ENCODE measurements at regions not wholly inside any gene's neighbourhood (a gene's known extent, or its start where the extent isn't known, plus 50 kb on each side); places are given as distances from the start of the nearest gene placed in this dataset.

DNA sequence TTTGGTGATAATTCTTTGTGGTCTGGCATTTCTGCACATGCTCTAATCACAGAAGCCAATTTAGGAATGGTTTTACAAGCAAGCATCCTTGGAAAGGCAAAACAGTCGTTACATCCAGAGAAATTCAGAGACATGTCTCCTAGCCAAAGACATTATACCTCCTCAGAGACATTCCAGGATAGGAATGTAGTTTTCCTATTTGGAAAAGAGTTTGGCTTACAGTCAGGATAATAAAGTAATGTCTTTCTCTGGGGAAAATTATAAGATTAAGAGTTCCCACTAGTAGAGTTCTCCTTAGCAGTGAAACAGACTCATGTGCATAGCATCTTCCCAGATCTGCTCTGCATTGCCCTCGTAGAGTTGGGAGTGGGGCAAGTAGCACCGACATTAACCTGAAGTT lies 753.6 kb upstream of the TMEFF2 start:
- CTCF ChIA-PET = no interaction called here
- no peaks in the 10 kb centered on the region for H3K9me2 ChIP-seq (ENCODE audit: insufficient read depth)
- no TSS peak for BruUV-seq (replicated peaks)
- no peak for DNase-seq (ENCODE audit: low read depth, low spot score)
- RAD21 ChIA-PET (ENCODE audit: low non-redundant PET in 1 of 2, low total read pairs in 2 of 2, uncharacterized antibody in 2 of 2, unreplicated experiment in 2 of 2) = no interaction called here
- no peaks in the 10 kb centered on the region for H3K36me3 ChIP-seq (ENCODE audit: control insufficient read depth in 1 of 2, insufficient read depth in 2 of 2, low read length in 2 of 2)
- H3K79me2 ChIP-seq (ENCODE audit: insufficient read depth, low read length) = no peaks in the 10 kb centered on the region
- no peak overlapping the region for H3K27ac ChIP-seq (ENCODE audit: low read depth, low read length)
- no peaks in the 10 kb centered on the region for H3K4me1 ChIP-seq (ENCODE audit: control insufficient read depth in 1 of 2, insufficient read depth in 2 of 2, low read length in 2 of 2)
- H3K9ac ChIP-seq (ENCODE audit: low read length) = no peak overlapping the region
- H2AFZ ChIP-seq (ENCODE audit: low read depth, low read length, poor library complexity, severe bottlenecking) = no peak overlapping the region
- POLR2A ChIA-PET = no interaction called here
- intact Hi-C loops (cut with micrococcal nuclease) = no loop called here
- no peaks in the 10 kb centered on the region for H3K27me3 ChIP-seq (ENCODE audit: insufficient read depth, low read length)
- H3K4me3 ChIP-seq (replicated peaks in 1 of 2; ENCODE audit: low read depth in 1 of 2, low read length in 2 of 2) = no peak overlapping the region
- no peak for ATAC-seq
- H3K9me3 ChIP-seq (ENCODE audit: control insufficient read depth in 1 of 2, insufficient read depth in 1 of 2, low read depth in 1 of 2, low read length in 2 of 2) = no peaks in the 10 kb centered on the region
- no peak overlapping the region for H3K4me2 ChIP-seq (ENCODE audit: low read length)
- no peaks in the 10 kb centered on the region for H4K20me1 ChIP-seq (ENCODE audit: insufficient read depth)
- TF ChIP-seq, protein P1, sequence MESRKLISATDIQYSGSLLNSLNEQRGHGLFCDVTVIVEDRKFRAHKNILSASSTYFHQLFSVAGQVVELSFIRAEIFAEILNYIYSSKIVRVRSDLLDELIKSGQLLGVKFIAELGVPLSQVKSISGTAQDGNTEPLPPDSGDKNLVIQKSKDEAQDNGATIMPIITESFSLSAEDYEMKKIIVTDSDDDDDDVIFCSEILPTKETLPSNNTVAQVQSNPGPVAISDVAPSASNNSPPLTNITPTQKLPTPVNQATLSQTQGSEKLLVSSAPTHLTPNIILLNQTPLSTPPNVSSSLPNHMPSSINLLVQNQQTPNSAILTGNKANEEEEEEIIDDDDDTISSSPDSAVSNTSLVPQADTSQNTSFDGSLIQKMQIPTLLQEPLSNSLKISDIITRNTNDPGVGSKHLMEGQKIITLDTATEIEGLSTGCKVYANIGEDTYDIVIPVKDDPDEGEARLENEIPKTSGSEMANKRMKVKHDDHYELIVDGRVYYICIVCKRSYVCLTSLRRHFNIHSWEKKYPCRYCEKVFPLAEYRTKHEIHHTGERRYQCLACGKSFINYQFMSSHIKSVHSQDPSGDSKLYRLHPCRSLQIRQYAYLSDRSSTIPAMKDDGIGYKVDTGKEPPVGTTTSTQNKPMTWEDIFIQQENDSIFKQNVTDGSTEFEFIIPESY (IDR thresholded peaks at IDR 0.05; ENCODE audit: extremely low read depth, insufficient replicate concordance, low read length) = no peak

DNA sequence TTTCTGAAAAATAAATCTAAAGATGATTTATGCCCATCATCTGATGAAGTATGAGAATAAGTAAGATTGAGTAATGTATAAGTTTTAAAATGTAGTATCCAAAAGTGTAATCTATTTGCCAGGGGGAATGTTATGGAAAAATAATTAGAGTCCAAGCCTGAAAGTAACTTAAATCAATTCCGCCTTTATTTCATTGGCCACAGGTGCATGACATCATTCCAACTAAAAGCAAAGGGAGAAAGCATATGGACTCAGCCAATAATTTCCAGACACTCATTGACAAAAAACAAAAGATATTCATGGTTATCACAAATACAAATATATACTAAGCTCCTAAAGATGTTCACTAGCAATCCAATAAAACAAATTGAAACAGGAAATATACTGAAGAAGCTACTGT lies 752.6 kb upstream of the TMEFF2 start:
- Histone ChIP-seq H3K36me3 (ENCODE audit: control insufficient read depth in 1 of 2, insufficient read depth in 2 of 2, low read length in 2 of 2) (no peaks in the 10 kb centered on the region), H3K9ac (ENCODE audit: low read length) (no peak overlapping the region), H3K4me1 (ENCODE audit: control insufficient read depth in 1 of 2, insufficient read depth in 2 of 2, low read length in 2 of 2) (no peaks in the 10 kb centered on the region), H3K9me3 (ENCODE audit: control insufficient read depth in 1 of 2, insufficient read depth in 1 of 2, low read depth in 1 of 2, low read length in 2 of 2) (no peaks in the 10 kb centered on the region), H3K27ac (ENCODE audit: low read depth, low read length) (no peak overlapping the region), H3K4me3 (replicated peaks in 1 of 2; ENCODE audit: low read depth in 1 of 2, low read length in 2 of 2) (no peak overlapping the region), H3K4me2 (ENCODE audit: low read length) (no peak overlapping the region), H4K20me1 (ENCODE audit: insufficient read depth) (no peaks in the 10 kb centered on the region), H3K9me2 (ENCODE audit: insufficient read depth) (no peaks in the 10 kb centered on the region), H2AFZ (ENCODE audit: low read depth, low read length, poor library complexity, severe bottlenecking) (no peak overlapping the region), H3K27me3 (ENCODE audit: insufficient read depth, low read length) (no peaks in the 10 kb centered on the region), H3K79me2 (ENCODE audit: insufficient read depth, low read length) (no peaks in the 10 kb centered on the region)
- BruUV-seq (replicated peaks) = no TSS peak
- ChIA-PET RAD21 (ENCODE audit: low non-redundant PET in 1 of 2, low total read pairs in 2 of 2, uncharacterized antibody in 2 of 2, unreplicated experiment in 2 of 2) (no interaction called here), CTCF (no interaction called here), POLR2A (no interaction called here)
- TF ChIP-seq SIN3A (IDR thresholded peaks at IDR 0.05; ENCODE audit: low read depth) (no peak), ELF1 (IDR thresholded peaks at IDR 0.05; ENCODE audit: borderline replicate concordance, low read depth) (no peak), CEBPB (IDR thresholded peaks at IDR 0.05; ENCODE audit: low read depth) (no peak), CBX3 (IDR thresholded peaks at IDR 0.05; ENCODE audit: low read depth) (no peak), EGR1 (IDR thresholded peaks at IDR 0.05; ENCODE audit: low read depth) (no peak), SRF (IDR thresholded peaks at IDR 0.05; ENCODE audit: low read depth) (no peak), RAD21 (IDR thresholded peaks at IDR 0.05; ENCODE audit: low read depth) (no peak), EZH2phosphoT487 (IDR thresholded peaks at IDR 0.05; ENCODE audit: borderline replicate concordance) (no peak), ZFX (IDR thresholded peaks at IDR 0.05) (no peak), POLR2A (IDR thresholded peaks at IDR 0.05; ENCODE audit: borderline replicate concordance, extremely low read depth, insufficient read depth, insufficient read length) (no peak), ZNF274 (IDR thresholded peaks at IDR 0.05; ENCODE audit: low read depth, low read length) (no peak), EZH2 (IDR thresholded peaks at IDR 0.05) (no peak), SP1 (IDR thresholded peaks at IDR 0.05; ENCODE audit: low read depth) (no peak), JUND (IDR thresholded peaks at IDR 0.05) (no peak)
- TF ChIP-seq, protein P2, sequence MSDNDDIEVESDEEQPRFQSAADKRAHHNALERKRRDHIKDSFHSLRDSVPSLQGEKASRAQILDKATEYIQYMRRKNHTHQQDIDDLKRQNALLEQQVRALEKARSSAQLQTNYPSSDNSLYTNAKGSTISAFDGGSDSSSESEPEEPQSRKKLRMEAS (IDR thresholded peaks at IDR 0.05) = no peak
- TF ChIP-seq, protein P3, sequence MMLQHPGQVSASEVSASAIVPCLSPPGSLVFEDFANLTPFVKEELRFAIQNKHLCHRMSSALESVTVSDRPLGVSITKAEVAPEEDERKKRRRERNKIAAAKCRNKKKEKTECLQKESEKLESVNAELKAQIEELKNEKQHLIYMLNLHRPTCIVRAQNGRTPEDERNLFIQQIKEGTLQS (IDR thresholded peaks at IDR 0.05) = no peak
- TF ChIP-seq, protein P4, sequence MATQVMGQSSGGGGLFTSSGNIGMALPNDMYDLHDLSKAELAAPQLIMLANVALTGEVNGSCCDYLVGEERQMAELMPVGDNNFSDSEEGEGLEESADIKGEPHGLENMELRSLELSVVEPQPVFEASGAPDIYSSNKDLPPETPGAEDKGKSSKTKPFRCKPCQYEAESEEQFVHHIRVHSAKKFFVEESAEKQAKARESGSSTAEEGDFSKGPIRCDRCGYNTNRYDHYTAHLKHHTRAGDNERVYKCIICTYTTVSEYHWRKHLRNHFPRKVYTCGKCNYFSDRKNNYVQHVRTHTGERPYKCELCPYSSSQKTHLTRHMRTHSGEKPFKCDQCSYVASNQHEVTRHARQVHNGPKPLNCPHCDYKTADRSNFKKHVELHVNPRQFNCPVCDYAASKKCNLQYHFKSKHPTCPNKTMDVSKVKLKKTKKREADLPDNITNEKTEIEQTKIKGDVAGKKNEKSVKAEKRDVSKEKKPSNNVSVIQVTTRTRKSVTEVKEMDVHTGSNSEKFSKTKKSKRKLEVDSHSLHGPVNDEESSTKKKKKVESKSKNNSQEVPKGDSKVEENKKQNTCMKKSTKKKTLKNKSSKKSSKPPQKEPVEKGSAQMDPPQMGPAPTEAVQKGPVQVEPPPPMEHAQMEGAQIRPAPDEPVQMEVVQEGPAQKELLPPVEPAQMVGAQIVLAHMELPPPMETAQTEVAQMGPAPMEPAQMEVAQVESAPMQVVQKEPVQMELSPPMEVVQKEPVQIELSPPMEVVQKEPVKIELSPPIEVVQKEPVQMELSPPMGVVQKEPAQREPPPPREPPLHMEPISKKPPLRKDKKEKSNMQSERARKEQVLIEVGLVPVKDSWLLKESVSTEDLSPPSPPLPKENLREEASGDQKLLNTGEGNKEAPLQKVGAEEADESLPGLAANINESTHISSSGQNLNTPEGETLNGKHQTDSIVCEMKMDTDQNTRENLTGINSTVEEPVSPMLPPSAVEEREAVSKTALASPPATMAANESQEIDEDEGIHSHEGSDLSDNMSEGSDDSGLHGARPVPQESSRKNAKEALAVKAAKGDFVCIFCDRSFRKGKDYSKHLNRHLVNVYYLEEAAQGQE (IDR thresholded peaks at IDR 0.05; ENCODE audit: low read depth) = no peak
- DNase-seq (ENCODE audit: low read depth, low spot score) (no peak), ATAC-seq (no peak)
- intact Hi-C loops (cut with micrococcal nuclease) = no loop called here

Measured in HCT116 (cell line).